GM21723 (cell line): ENCODE measurements at regions not wholly inside any gene's neighbourhood (a gene's known extent, or its start where the extent isn't known, plus 50 kb on each side); places are given as distances from the start of the nearest gene placed in this dataset.

Experiments
- ATAC-seq: cut with Tn5 transposase; IDR thresholded peaks from one replicate; pipeline ENCODE4 v1.9.1; 2021; ENCODE audit warnings: mild to moderate bottlenecking, moderate library complexity; ENCODE audit not compliant: unreplicated experiment

DNA sequence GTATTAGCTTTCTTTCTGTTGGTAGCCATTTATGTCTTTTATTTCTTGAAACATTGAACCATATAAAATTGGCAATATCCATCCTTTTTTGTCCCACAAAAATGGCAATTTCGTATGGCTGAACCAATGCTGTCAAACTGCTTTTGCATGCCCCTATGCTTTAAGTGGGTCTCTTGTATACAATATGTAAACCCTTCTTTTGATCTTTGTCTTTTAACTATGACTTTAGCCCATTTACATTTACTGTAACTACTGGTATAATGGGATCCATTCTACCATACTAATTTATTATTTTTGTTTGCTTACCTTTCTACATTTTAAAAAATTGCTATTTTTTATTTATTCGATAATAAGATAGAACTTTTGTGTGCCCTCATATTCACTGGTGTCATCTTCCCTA lies 93.4 kb downstream of the TENT4A start:
- ATAC-seq, result no peak

GRCh38 chr5:6808462-6808861 lies 95.2 kb downstream of the TENT4A start:
- ATAC-seq, result no peak

DNA sequence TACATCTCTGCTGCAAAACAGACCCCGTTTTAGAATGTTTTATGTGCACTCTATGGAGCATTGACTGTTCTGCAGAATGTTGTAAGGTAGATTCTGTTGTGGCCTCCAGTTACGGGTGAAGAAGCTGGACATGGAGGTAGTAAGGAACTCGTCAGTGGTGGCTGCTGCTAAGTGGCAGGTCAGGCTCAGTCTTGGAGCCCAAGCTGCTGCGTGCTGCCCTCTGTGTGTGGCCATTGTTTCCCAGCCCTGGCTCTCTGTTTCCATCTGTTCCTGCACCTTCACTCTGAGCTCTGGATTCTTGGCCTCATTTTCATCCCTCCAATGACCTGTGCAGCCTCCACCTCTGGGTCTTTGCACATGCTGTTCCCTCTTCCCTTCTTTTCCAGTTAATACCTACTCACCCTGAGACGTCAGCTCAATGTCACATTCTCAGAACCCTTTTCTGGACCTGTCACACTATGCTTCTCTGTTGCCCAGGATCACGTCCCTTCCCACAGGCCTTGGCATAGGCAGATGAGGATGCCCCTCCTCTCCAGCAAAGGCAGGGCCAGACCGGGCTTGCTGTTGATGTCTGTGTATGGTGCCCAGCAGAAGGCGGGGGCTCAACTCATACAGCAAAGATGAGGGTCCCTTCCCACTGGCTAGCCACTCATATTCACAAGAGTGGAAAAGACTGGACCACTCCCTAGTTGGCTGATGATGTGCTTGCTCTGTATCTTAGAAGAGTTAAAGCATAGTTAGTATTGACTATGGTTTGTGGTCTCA lies 97.6 kb downstream of the TENT4A start:
- no peak for ATAC-seq

DNA sequence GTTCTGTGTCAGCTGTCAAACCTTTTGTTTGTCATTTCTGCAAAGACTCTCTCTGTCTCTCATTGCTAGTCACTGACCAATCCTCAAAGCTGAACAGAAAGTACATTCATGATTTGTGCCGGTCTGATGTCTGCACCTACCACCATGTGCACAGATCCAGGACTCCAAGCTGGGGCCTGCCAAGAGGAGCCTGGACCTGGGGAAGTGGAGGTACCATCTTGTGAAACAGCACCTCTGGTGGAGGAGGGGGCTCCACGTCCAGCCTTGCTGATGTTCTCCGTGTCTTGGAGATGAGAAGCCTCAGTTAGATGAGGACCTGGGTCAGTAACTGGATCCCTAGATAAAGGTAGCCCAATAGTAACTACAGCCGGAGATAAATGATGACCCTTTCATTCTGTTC lies 98.9 kb downstream of the TENT4A start:
- no peak for ATAC-seq

GRCh38 chr5:6812800-6813731 lies 99.8 kb downstream of the TENT4A start:
- ATAC-seq, result no peak

- ATAC-seq, result no peak
Measured at GRCh38 chr5:6814816-6815215, 101.6 kb downstream of the TENT4A start.

- ATAC-seq, result no peak
Measured at GRCh38 chr5:6818594-6819511, 105.6 kb downstream of the TENT4A start.

DNA sequence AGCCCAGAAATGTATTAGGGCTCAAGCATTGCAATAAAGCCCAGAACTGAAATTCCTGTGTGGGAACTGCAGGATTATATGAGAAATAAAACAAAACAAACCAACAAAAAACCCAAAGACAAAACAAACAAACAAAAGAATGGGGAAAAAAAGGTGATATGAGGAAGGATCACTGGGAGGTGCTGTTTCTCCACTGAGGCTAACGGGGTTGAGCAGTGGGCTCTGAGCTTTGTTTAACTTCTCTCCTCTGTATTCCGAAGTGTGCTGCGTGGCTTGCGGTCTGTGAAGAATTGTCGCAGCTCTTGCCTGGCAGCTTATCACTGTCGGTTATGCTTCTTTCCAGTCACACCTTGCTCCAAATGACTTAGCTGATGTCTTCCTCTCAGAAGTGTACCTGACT lies 106.3 kb downstream of the TENT4A start:
- no peak for ATAC-seq

- ATAC-seq, result peak; percentile 82
Measured at GRCh38 chr5:6820851-6821479, 107.7 kb downstream of the TENT4A start.

GRCh38 chr5:6822068-6822467 lies 108.8 kb downstream of the TENT4A start:
- ATAC-seq, result no peak

DNA sequence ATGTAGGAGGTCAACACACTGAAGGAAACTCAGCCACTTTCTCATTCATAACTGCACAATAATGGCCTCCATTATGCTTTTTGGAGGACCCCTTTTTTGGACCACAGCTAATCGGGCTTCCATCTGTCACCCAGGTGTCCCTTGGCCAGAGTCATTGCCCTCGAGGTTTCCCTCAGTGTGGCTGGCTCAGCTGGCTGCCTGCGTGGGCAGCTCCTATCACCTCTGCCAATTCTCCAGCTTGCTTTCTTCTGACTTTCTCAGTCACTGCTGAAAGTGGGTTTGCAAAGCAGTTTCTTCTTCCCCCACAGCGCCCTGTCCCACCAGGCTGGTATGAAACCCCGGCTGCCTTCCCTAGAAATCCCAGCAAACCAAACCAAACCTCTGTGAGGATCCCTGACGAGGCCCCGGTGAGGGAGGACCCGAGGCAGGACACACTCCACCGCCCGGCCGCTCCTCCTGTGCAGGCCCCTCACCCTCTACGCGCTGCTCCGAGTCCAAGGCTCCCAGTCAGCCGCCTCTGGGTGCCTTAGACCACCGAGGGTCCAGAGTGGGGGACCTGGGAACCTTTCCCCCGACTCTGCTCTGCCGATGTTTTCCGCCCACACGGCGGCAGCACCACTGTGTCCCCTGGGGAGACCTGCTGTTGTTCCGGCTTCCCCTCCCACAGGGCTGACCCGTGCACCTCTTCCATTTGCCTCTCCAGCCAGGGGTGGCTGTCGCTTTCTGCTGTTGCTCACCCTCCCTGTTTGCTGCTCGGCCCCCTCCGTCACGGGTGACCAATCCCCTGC lies 109.5 kb downstream of the TENT4A start:
- no peak for ATAC-seq

GRCh38 chr5:6823996-6824395 lies 110.8 kb downstream of the TENT4A start:
- ATAC-seq, result no peak

GRCh38 chr5:6825678-6826244 lies 112.5 kb downstream of the TENT4A start:
- ATAC-seq, result no peak

- no peak for ATAC-seq
Measured at GRCh38 chr5:6826756-6827155, 113.5 kb downstream of the TENT4A start.

- ATAC-seq, result peak; percentile 77
Measured at GRCh38 chr5:6827526-6828219, 114.4 kb downstream of the TENT4A start.

DNA sequence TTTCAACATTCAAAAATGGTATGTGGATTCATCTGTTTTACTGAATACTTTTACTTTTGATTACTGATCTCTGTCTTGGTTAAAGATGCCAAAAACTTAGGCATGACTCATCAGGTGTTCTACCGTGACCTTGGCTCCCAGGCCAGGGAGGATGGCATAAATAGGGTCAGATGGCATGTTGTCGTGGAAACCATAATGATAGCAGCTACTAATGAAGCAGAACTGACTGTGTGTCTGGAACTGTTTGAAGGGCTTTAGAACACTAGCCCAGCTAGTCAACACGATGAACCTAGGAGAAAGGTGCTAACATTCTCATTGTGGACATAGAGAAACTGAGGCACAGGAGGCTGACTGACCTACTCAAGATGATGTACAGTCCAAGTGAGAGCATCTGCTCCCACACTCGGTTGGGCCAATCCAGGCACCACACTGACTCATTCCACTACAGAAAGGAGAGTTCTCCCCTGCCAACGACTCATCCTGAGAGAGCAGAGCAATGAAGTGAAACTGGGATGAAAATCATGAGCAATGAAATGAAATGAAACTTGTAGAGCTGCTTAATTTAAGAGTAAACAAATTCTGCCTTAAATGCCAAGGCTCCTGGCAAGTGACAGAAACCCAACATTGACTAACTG lies 116.0 kb downstream of the TENT4A start:
- peak; percentile 67 for ATAC-seq

GRCh38 chr5:6830643-6831239 lies 117.5 kb downstream of the TENT4A start:
- ATAC-seq, result no peak
